ENCODE measurements at regions not wholly inside any gene's neighbourhood (a gene's known extent, or its start where the extent isn't known, plus 50 kb on each side); places are given as distances from the start of the nearest gene placed in this dataset.

- TF ChIP-seq EP300 (IDR thresholded peaks at IDR 0.05) = no peak
- TF ChIP-seq, protein P1, sequence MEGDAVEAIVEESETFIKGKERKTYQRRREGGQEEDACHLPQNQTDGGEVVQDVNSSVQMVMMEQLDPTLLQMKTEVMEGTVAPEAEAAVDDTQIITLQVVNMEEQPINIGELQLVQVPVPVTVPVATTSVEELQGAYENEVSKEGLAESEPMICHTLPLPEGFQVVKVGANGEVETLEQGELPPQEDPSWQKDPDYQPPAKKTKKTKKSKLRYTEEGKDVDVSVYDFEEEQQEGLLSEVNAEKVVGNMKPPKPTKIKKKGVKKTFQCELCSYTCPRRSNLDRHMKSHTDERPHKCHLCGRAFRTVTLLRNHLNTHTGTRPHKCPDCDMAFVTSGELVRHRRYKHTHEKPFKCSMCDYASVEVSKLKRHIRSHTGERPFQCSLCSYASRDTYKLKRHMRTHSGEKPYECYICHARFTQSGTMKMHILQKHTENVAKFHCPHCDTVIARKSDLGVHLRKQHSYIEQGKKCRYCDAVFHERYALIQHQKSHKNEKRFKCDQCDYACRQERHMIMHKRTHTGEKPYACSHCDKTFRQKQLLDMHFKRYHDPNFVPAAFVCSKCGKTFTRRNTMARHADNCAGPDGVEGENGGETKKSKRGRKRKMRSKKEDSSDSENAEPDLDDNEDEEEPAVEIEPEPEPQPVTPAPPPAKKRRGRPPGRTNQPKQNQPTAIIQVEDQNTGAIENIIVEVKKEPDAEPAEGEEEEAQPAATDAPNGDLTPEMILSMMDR (IDR thresholded peaks at IDR 0.05) = no peak
- Histone ChIP-seq H3K4me1 (ENCODE audit: insufficient read depth) (no peaks in the 10 kb centered on the region), H3K9me3 (no peaks in the 10 kb centered on the region), H3K27me3 (no peaks in the 10 kb centered on the region), H3K27ac (no peak overlapping the region), H3K36me3 (no peaks in the 10 kb centered on the region), H3K4me3 (no peak overlapping the region)
- no peak for DNase-seq
- intact Hi-C loops (cut with DNase I) = no loop called here
- 71 to 79% (median 77%) methylated on average over 6 of the region's 6 CpGs for WGBS, 3 donors
These were observed 258.7 kb upstream of the RAB6C start for GRCh38 chr2:129720761-129721160.

- TF ChIP-seq EP300 (IDR thresholded peaks at IDR 0.05) (no peak), POLR2A (IDR thresholded peaks at IDR 0.05) (no peak)
- TF ChIP-seq, protein P1 (IDR thresholded peaks at IDR 0.05) = no peak
- H3K9me3 ChIP-seq = no peaks in the 10 kb centered on the region
- 89 to 96% (median 96%) methylated on average over 3 of the region's 3 CpGs for WGBS, 3 donors
- no peak for DNase-seq
- H3K4me1 ChIP-seq (ENCODE audit: insufficient read depth) = no peaks in the 10 kb centered on the region
- H3K27ac ChIP-seq = no peak overlapping the region
- H3K36me3 ChIP-seq = no peaks in the 10 kb centered on the region
- H3K4me3 ChIP-seq = no peak overlapping the region
- intact Hi-C loops (cut with DNase I) = no loop called here
- H3K27me3 ChIP-seq = no peaks in the 10 kb centered on the region
These were observed 258.2 kb upstream of the RAB6C start for GRCh38 chr2:129721236-129721635.

DNA sequence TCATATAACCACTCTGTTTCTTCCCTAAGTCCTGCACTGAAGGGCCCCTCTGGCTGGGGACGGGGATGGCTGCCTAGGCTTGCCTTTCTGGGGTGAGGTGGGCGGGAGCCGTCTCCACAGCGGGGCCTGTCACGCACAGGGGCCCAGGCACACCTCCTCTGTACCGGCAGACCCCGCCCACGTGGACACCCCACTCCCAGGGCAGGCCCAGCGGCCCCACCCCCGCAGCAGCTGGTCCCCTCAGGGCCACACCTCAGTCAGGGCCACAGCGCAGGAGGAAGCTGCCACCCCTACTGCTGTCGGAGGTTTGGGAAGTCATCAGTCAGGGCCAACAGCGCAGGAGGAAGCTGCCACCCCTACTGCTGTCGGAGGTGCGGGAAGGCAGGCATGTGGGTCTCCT lies 257.6 kb upstream of the RAB6C start:
- 77 to 81% (median 81%) methylated on average over 15 of the region's 15 CpGs for WGBS, 3 donors
- no peak overlapping the region for H3K4me3 ChIP-seq
- no peak overlapping the region for H3K27ac ChIP-seq
- H3K4me1 ChIP-seq (ENCODE audit: insufficient read depth) = no peaks in the 10 kb centered on the region
- DNase-seq = no peak
- no peaks in the 10 kb centered on the region for H3K36me3 ChIP-seq
- no peak for TF ChIP-seq POLR2A (IDR thresholded peaks at IDR 0.05)
- TF ChIP-seq, protein P1 (IDR thresholded peaks at IDR 0.05) = no peak
- TF ChIP-seq EP300 (IDR thresholded peaks at IDR 0.05) = no peak
- H3K9me3 ChIP-seq = no peaks in the 10 kb centered on the region
- intact Hi-C loops (cut with DNase I) = no loop called here
- no peaks in the 10 kb centered on the region for H3K27me3 ChIP-seq

GRCh38 chr2:129722306-129723019 lies 257.0 kb upstream of the RAB6C start:
- DNase-seq = no peak
- WGBS, 3 donors = 65 to 75% (median 70%) methylated on average over 20 of the region's 20 CpGs

More at GRCh38 chr2:129722306-129723019, 257.0 kb upstream of the RAB6C start:
- no peaks in the 10 kb centered on the region for H3K27me3 ChIP-seq
- intact Hi-C loops (cut with DNase I) = no loop called here
- H3K27ac ChIP-seq = no peak overlapping the region
- H3K9me3 ChIP-seq = no peaks in the 10 kb centered on the region
- no peak overlapping the region for H3K4me3 ChIP-seq
- H3K36me3 ChIP-seq = no peaks in the 10 kb centered on the region
- no peaks in the 10 kb centered on the region for H3K4me1 ChIP-seq (ENCODE audit: insufficient read depth)
- TF ChIP-seq, protein P1 (IDR thresholded peaks at IDR 0.05) = no peak
- TF ChIP-seq POLR2A (IDR thresholded peaks at IDR 0.05) (no peak), EP300 (IDR thresholded peaks at IDR 0.05) (no peak)

All from ovary (tissue), 7 donors.